ENCODE measurements at regions not wholly inside any gene's neighbourhood (a gene's known extent, or its start where the extent isn't known, plus 50 kb on each side); places are given as distances from the start of the nearest gene placed in this dataset.

- no peak for DNase-seq (ENCODE audit: low read depth)
- TF ChIP-seq, protein P1, sequence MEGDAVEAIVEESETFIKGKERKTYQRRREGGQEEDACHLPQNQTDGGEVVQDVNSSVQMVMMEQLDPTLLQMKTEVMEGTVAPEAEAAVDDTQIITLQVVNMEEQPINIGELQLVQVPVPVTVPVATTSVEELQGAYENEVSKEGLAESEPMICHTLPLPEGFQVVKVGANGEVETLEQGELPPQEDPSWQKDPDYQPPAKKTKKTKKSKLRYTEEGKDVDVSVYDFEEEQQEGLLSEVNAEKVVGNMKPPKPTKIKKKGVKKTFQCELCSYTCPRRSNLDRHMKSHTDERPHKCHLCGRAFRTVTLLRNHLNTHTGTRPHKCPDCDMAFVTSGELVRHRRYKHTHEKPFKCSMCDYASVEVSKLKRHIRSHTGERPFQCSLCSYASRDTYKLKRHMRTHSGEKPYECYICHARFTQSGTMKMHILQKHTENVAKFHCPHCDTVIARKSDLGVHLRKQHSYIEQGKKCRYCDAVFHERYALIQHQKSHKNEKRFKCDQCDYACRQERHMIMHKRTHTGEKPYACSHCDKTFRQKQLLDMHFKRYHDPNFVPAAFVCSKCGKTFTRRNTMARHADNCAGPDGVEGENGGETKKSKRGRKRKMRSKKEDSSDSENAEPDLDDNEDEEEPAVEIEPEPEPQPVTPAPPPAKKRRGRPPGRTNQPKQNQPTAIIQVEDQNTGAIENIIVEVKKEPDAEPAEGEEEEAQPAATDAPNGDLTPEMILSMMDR (conservative IDR thresholded peaks at IDR 0.05; ENCODE audit: low read length): no peak
- H3K4me3 ChIP-seq (ENCODE audit: low read length): no peak overlapping the region
These were observed 69.1 kb downstream of the OTP start for GRCh38 chr5:77569409-77569808.

GRCh38 chr5:77568555-77568954, 70.0 kb downstream of the OTP start:
- no peak for DNase-seq (ENCODE audit: low read depth)
- no peak overlapping the region for H3K4me3 ChIP-seq (ENCODE audit: low read length)
- TF ChIP-seq, protein P1 (conservative IDR thresholded peaks at IDR 0.05; ENCODE audit: low read length): no peak

GRCh38 chr5:77568082-77568481, 70.4 kb downstream of the OTP start:
- no peak for DNase-seq (ENCODE audit: low read depth)
- TF ChIP-seq, protein P1 (conservative IDR thresholded peaks at IDR 0.05; ENCODE audit: low read length): no peak
- no peak overlapping the region for H3K4me3 ChIP-seq (ENCODE audit: low read length)

- DNase-seq (ENCODE audit: low read depth): no peak
- H3K4me3 ChIP-seq (ENCODE audit: low read length): no peak overlapping the region
- TF ChIP-seq, protein P1 (conservative IDR thresholded peaks at IDR 0.05; ENCODE audit: low read length): no peak
These were observed 71.4 kb upstream of the WDR41 start for GRCh38 chr5:77563475-77563874.

DNA sequence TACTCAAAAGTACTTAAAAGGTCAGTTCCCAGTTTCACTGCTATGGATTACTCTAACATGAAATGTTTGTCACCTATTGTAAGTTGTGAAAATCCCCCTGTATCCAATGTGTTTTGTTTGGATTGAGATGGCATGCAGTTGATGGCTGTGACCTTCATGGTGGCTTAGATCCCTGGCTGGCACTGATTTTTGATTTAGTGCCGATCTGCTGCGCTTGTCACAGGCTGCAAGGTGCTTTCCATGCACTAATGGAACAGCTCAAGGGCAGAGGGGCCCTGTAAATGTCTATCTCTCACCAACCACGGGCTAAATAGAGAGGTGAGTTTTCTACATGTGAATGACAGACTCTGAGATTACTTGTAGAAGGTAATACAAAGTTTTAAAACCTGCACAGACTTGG, 69.8 kb upstream of the WDR41 start:
- TF ChIP-seq, protein P1 (conservative IDR thresholded peaks at IDR 0.05; ENCODE audit: low read length): no peak
- H3K4me3 ChIP-seq (ENCODE audit: low read length): no peak overlapping the region
- no peak for DNase-seq (ENCODE audit: low read depth)

DNA sequence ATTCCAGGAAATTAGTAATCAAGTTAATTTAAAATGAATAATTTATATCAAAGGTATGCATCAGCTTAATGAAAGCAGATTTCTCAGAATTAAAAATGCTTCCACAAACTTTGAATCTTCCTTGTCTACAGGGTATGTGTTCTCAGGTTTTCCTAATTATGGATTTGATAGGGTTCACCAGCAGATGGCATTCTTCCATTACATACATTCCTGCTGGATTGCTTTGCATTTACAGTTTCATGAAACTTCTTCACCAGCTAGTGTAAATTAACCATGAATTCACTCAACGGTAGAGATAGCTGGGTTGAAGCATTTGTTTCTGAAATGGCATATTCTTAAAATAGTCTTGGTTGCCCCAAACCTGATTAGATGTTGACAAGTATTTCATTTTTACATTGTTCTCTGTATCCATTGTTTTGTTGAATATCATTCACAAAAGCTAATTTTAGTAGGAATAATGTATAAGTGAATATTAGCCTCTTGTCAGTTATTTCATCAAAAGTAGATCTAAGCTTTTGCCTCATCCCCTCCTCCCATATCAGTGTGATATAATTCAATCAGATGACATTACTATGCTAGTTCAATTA, 68.7 kb upstream of the WDR41 start:
- DNase-seq (ENCODE audit: low read depth): peak; percentile 53
- no peak overlapping the region for H3K4me3 ChIP-seq (ENCODE audit: low read length)
- TF ChIP-seq, protein P1 (conservative IDR thresholded peaks at IDR 0.05; ENCODE audit: low read length): peak; percentile 60

DNA sequence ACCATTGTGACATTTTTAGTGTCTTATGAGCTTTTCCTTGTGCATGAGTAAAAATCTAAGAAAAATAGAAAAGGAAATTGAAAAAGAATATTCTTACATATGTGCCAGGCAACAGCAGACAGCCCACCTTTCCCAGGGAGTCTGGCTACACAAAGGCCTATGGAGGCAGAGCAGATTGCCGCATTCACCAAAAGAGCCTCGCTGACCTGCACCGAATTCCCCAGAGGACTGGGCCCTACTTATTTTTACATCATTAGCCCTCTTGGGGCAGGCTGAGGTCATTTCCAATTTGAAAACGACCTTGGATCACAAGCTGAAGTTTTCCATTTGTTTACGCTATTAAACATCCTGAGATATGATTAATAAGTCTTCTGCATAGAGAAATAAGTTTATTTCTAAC, 66.2 kb upstream of the WDR41 start:
- H3K4me3 ChIP-seq (ENCODE audit: low read length): no peak overlapping the region
- TF ChIP-seq, protein P1 (conservative IDR thresholded peaks at IDR 0.05; ENCODE audit: low read length): no peak
- no peak for DNase-seq (ENCODE audit: low read depth)

Data from AG10803 (cell line).